Skin epidermis (tissue), 12 donors: ENCODE measurements at regions not wholly inside any gene's neighbourhood (a gene's known extent, or its start where the extent isn't known, plus 50 kb on each side); places are given as distances from the start of the nearest gene placed in this dataset.
"Not testable (repeated sequence)": the region's sequence is repeated elsewhere in the genome, so short reads cannot be mapped to it uniquely, and the experiment has no call there.

ENCODE experiments used
- H3K27ac ChIP-seq, 21 experiments: fragments of 200-600 bp; sonication (generic) in 11 of 21; one replicate each; pipeline ENCODE4 v1.5.0; 2020; ENCODE audit warnings: mild to moderate bottlenecking in 3 of 21, inconsistent platforms in 2 of 21, moderate library complexity in 2 of 21
- H3K4me3 ChIP-seq, 7 experiments: fragments of 200-600 bp; sonication (generic) in 2 of 7; one replicate each; pipeline ENCODE4 v1.5.0; 2020; ENCODE audit warnings: inconsistent platforms in 2 of 7, mild to moderate bottlenecking in 2 of 7, moderate library complexity in 1 of 7

- H3K4me3 ChIP-seq, H3K27ac ChIP-seq: not testable (repeated sequence)
These were observed 972.6 kb upstream of the KCND2 start for GRCh38 chr7:119300341-119300740.

GRCh38 chr7:119320316-119320715, 952.7 kb upstream of the KCND2 start:
- no peak overlapping the region for H3K4me3 ChIP-seq

GRCh38 chr7:119329715-119330114, 943.3 kb upstream of the KCND2 start:
- Histone ChIP-seq H3K4me3 (no peak overlapping the region), H3K27ac (no peak overlapping the region)

More at GRCh38 chr7:119320316-119320715, 952.7 kb upstream of the KCND2 start:
- H3K27ac ChIP-seq = no peak overlapping the region

GRCh38 chr7:119335405-119335804, 937.6 kb upstream of the KCND2 start:
- no peak overlapping the region for H3K4me3 ChIP-seq
- H3K27ac ChIP-seq = no peak overlapping the region

GRCh38 chr7:119341822-119342221, 931.2 kb upstream of the KCND2 start:
- Histone ChIP-seq H3K27ac (no peak overlapping the region), H3K4me3 (no peak overlapping the region)

GRCh38 chr7:119343289-119343688, 929.7 kb upstream of the KCND2 start:
- no peak overlapping the region for H3K4me3 ChIP-seq
- no peak overlapping the region for H3K27ac ChIP-seq

GRCh38 chr7:119344466-119344865, 928.5 kb upstream of the KCND2 start:
- Histone ChIP-seq H3K4me3 (no peak overlapping the region), H3K27ac (no peak overlapping the region)

GRCh38 chr7:119348491-119348890, 924.5 kb upstream of the KCND2 start:
- H3K4me3 ChIP-seq = no peak overlapping the region
- H3K27ac ChIP-seq = no peak overlapping the region

GRCh38 chr7:119350334-119350733, 922.6 kb upstream of the KCND2 start:
- Histone ChIP-seq H3K27ac (no peak overlapping the region), H3K4me3 (no peak overlapping the region)

GRCh38 chr7:119351320-119351719, 921.7 kb upstream of the KCND2 start:
- Histone ChIP-seq H3K27ac (no peak overlapping the region), H3K4me3 (no peak overlapping the region)

GRCh38 chr7:119374436-119374835, 898.5 kb upstream of the KCND2 start:
- Histone ChIP-seq H3K27ac (no peak overlapping the region), H3K4me3 (no peak overlapping the region)

GRCh38 chr7:119377861-119378260, 895.1 kb upstream of the KCND2 start:
- no peak overlapping the region for H3K4me3 ChIP-seq

GRCh38 chr7:119382726-119383125, 890.2 kb upstream of the KCND2 start:
- no peak overlapping the region for H3K4me3 ChIP-seq
- H3K27ac ChIP-seq = no peak overlapping the region

More at GRCh38 chr7:119377861-119378260, 895.1 kb upstream of the KCND2 start:
- no peak overlapping the region for H3K27ac ChIP-seq

GRCh38 chr7:119395024-119395423, 878.0 kb upstream of the KCND2 start:
- H3K27ac ChIP-seq = no peak overlapping the region
- no peak overlapping the region for H3K4me3 ChIP-seq

GRCh38 chr7:119397156-119397555, 875.8 kb upstream of the KCND2 start:
- H3K27ac ChIP-seq = no peak overlapping the region
- no peak overlapping the region for H3K4me3 ChIP-seq

- Histone ChIP-seq H3K4me3 (no peak overlapping the region), H3K27ac (no peak overlapping the region)
These were observed 864.4 kb upstream of the KCND2 start for GRCh38 chr7:119408596-119408995.

GRCh38 chr7:119413314-119413805, 859.6 kb upstream of the KCND2 start:
- no peak overlapping the region for H3K27ac ChIP-seq
- H3K4me3 ChIP-seq = no peak overlapping the region

- no peak overlapping the region for H3K27ac ChIP-seq
- no peak overlapping the region for H3K4me3 ChIP-seq
These were observed 857.3 kb upstream of the KCND2 start for GRCh38 chr7:119415682-119416081.

GRCh38 chr7:119421657-119422056, 851.3 kb upstream of the KCND2 start:
- no peak overlapping the region for H3K4me3 ChIP-seq
- H3K27ac ChIP-seq = no peak overlapping the region

GRCh38 chr7:119436882-119437281, 836.1 kb upstream of the KCND2 start:
- Histone ChIP-seq H3K4me3 (no peak overlapping the region), H3K27ac (no peak overlapping the region)

GRCh38 chr7:119438315-119438714, 834.7 kb upstream of the KCND2 start:
- Histone ChIP-seq H3K4me3 (no peak overlapping the region), H3K27ac (no peak overlapping the region)

- Histone ChIP-seq H3K4me3 (no peak overlapping the region), H3K27ac (no peak overlapping the region)
These were observed 833.8 kb upstream of the KCND2 start for GRCh38 chr7:119439192-119439591.

GRCh38 chr7:119452401-119452800, 820.6 kb upstream of the KCND2 start:
- Histone ChIP-seq H3K27ac (no peak overlapping the region), H3K4me3 (no peak overlapping the region)
